ENCODE measurements at regions not wholly inside any gene's neighbourhood (a gene's known extent, or its start where the extent isn't known, plus 50 kb on each side); places are given as distances from the start of the nearest gene placed in this dataset.

DNA sequence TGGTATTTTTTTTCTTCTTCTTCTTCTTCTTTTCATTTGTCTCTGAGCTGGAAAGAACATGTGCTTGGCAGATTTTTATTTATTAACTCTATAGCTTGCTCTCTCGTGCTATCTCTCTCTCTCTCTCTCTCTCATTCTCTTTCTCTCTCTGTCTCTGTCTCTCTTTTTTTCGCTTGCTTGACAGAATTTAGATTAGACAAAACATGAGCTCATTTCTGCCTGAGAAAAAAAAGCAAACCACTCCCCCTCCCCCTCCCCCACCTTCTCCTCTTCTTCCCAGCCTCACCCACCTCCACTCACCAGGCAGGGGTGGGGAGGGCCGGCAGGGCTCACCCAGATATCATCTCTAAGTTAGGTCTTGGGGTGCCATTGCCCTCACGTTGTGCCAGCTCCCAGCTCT, 81.5 kb downstream of the PJA1 start:
- TF ChIP-seq CTCF (IDR thresholded peaks at IDR 0.05; ENCODE audit: low read depth, low read length, missing input control): no peak
- no peak for TF ChIP-seq ZBTB33 (IDR thresholded peaks at IDR 0.05)
- TF ChIP-seq HNF4G (IDR thresholded peaks at IDR 0.05): no peak
- no peak for TF ChIP-seq SP1 (IDR thresholded peaks at IDR 0.05)
- TF ChIP-seq TAF1 (conservative IDR thresholded peaks at IDR 0.05): no peak
- TF ChIP-seq, protein P1, sequence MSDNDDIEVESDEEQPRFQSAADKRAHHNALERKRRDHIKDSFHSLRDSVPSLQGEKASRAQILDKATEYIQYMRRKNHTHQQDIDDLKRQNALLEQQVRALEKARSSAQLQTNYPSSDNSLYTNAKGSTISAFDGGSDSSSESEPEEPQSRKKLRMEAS (IDR thresholded peaks at IDR 0.05): no peak
- no peak for TF ChIP-seq RXRA (IDR thresholded peaks at IDR 0.05)
- TF ChIP-seq REST (IDR thresholded peaks at IDR 0.05): no peak
- no peak for TF ChIP-seq GABPA (IDR thresholded peaks at IDR 0.05 in 1 of 2, conservative IDR thresholded peaks at IDR 0.05 in 1 of 2)
- no peak for TF ChIP-seq FOXA1 (IDR thresholded peaks at IDR 0.05)
- no peak for TF ChIP-seq NR2F2 (IDR thresholded peaks at IDR 0.05)
- no peak for TF ChIP-seq EGR1 (IDR thresholded peaks at IDR 0.05; ENCODE audit: low read depth in 2 of 2)
- no peak for TF ChIP-seq RAD21 (IDR thresholded peaks at IDR 0.05)
- no peak for TF ChIP-seq YY1 (IDR thresholded peaks at IDR 0.05)

All from liver (tissue), 3 donors.